Uterus (tissue), 3 donors: ENCODE measurements at regions not wholly inside any gene's neighbourhood (a gene's known extent, or its start where the extent isn't known, plus 50 kb on each side); places are given as distances from the start of the nearest gene placed in this dataset.

Experiments
- DNase-seq, 2 donors: peaks; one replicate each; pipeline ENCODE4 v3.0.0-alpha.2; 2019 to 2020
- H3K27ac ChIP-seq, 2 donors: fragments of 200-600 bp; sonication (generic); 1 replicate in 1 of 2; 2 replicates in 1 of 2; pipeline ENCODE4 v1.5.1; 2016 to 2018
- H3K27me3 ChIP-seq, 2 donors: fragments of 200-600 bp; sonication (generic); one replicate each; pipeline ENCODE4 v1.5.1; 2018 to 2019; ENCODE audit warnings: control low read depth in 1 of 2
- H3K36me3 ChIP-seq, 2 donors: fragments of 200-600 bp; sonication (generic); one replicate each; pipeline ENCODE4 v1.5.1; 2019; ENCODE audit warnings: control low read depth in 1 of 2
- H3K4me1 ChIP-seq, 2 donors: fragments of 200-600 bp; sonication (generic); one replicate each; pipeline ENCODE4 v1.5.1; 2018 to 2019; ENCODE audit warnings: control low read depth in 1 of 2
- H3K4me3 ChIP-seq, 2 donors: fragments of 200-600 bp; sonication (generic); 1 replicate in 1 of 2; 2 replicates in 1 of 2; pipeline ENCODE4 v1.5.1; 2018 to 2019; ENCODE audit warnings: mild to moderate bottlenecking in 1 of 2
- H3K9me3 ChIP-seq, 2 donors: fragments of 200-600 bp; sonication (generic); one replicate each; pipeline ENCODE4 v1.5.1; 2019; ENCODE audit warnings: control low read depth in 1 of 2
- CTCF ChIP-seq, 4 experiments: fragments of 200-600 bp in 2 of 4; fragments of 450-650 bp in 2 of 4; sonication (generic) in 2 of 4; IDR thresholded peaks; one replicate each; pipeline ENCODE4 v1.5.1; 2016 to 2019; ENCODE audit warnings: antibody characterized with exemption in 4 of 4, mild to moderate bottlenecking in 2 of 4, moderate library complexity in 1 of 4
- POLR2A ChIP-seq, 2 donors: fragments of 450-650 bp; IDR thresholded peaks; one replicate each; pipeline ENCODE4 v1.6.1; 2016; ENCODE audit warnings: antibody characterized with exemption in 2 of 2, mild to moderate bottlenecking in 1 of 2, moderate library complexity in 1 of 2
- intact Hi-C: fragments of 100-400 bp; cut with DNase I; formaldehyde crosslinking; loops from one replicate; pipeline ENCODE4 v1.15.1; 2023; ENCODE audit warnings: low total_unique reads
- donor health status: DM: yes; HTN: yes; CAD: no.

- no peak for DNase-seq
- Histone ChIP-seq H3K4me3 (no peak overlapping the region), H3K27me3 (no peaks in the 10 kb centered on the region), H3K4me1 (no peaks in the 10 kb centered on the region), H3K9me3 (no peaks in the 10 kb centered on the region), H3K36me3 (no peaks in the 10 kb centered on the region), H3K27ac (no peak overlapping the region)
- intact Hi-C loops, result no loop called here
- TF ChIP-seq CTCF (IDR thresholded peaks at IDR 0.05) (no peak), POLR2A (IDR thresholded peaks at IDR 0.05) (no peak)
These were observed 1524.6 kb downstream of the TBC1D22A start for GRCh38 chr22:48287031-48287430.

GRCh38 chr22:48284671-48285070, 1522.2 kb downstream of the TBC1D22A start:
- DNase-seq, result no peak
- H3K4me1 ChIP-seq, result no peaks in the 10 kb centered on the region
- H3K9me3 ChIP-seq, result no peaks in the 10 kb centered on the region
- no peaks in the 10 kb centered on the region for H3K27me3 ChIP-seq
- TF ChIP-seq CTCF (IDR thresholded peaks at IDR 0.05) (no peak), POLR2A (IDR thresholded peaks at IDR 0.05) (no peak)
- no peak overlapping the region for H3K4me3 ChIP-seq
- H3K36me3 ChIP-seq, result no peaks in the 10 kb centered on the region
- intact Hi-C loops, result no loop called here
- H3K27ac ChIP-seq, result no peak overlapping the region

- intact Hi-C loops, result no loop called here
- no peaks in the 10 kb centered on the region for H3K9me3 ChIP-seq
- H3K27ac ChIP-seq, result no peak overlapping the region
- DNase-seq, result no peak
- no peaks in the 10 kb centered on the region for H3K27me3 ChIP-seq
- H3K4me1 ChIP-seq, result peaks cover 0 to 1% of the 10 kb centered on the region in 2 donors
- no peak for TF ChIP-seq POLR2A (IDR thresholded peaks at IDR 0.05)
- TF ChIP-seq CTCF (IDR thresholded peaks at IDR 0.05), result no peak
- no peak overlapping the region for H3K4me3 ChIP-seq
- H3K36me3 ChIP-seq, result no peaks in the 10 kb centered on the region
These were observed 1520.4 kb downstream of the TBC1D22A start for GRCh38 chr22:48282804-48283203.

GRCh38 chr22:48279461-48279756, 1517.0 kb downstream of the TBC1D22A start:
- intact Hi-C loops, result no loop called here
- Histone ChIP-seq H3K27ac (no peak overlapping the region), H3K4me1 (peaks cover 0 to 9% of the 10 kb centered on the region in 2 donors), H3K9me3 (no peaks in the 10 kb centered on the region), H3K4me3 (no peak overlapping the region), H3K36me3 (no peaks in the 10 kb centered on the region), H3K27me3 (no peaks in the 10 kb centered on the region)
- no peak for DNase-seq
- TF ChIP-seq POLR2A (IDR thresholded peaks at IDR 0.05) (no peak), CTCF (IDR thresholded peaks at IDR 0.05) (no peak)

- Histone ChIP-seq H3K4me3 (no peak overlapping the region), H3K4me1 (peaks cover 0 to 9% of the 10 kb centered on the region in 2 donors), H3K36me3 (no peaks in the 10 kb centered on the region), H3K27ac (no peak overlapping the region), H3K27me3 (no peaks in the 10 kb centered on the region), H3K9me3 (no peaks in the 10 kb centered on the region)
- intact Hi-C loops, result no loop called here
- DNase-seq, result no peak
- TF ChIP-seq POLR2A (IDR thresholded peaks at IDR 0.05) (no peak), CTCF (IDR thresholded peaks at IDR 0.05) (no peak)
These were observed 1516.4 kb downstream of the TBC1D22A start for GRCh38 chr22:48278620-48279460.
